C4-2B (cell line): ENCODE measurements at regions not wholly inside any gene's neighbourhood (a gene's known extent, or its start where the extent isn't known, plus 50 kb on each side); places are given as distances from the start of the nearest gene placed in this dataset.

ENCODE experiments used
- ZFX ChIP-seq: fragments of 450-650 bp; IDR thresholded peaks from 2 replicates; pipeline ENCODE4 v1.6.1; 2017
- TF ChIP-seq, protein P1 (sequence below): fragments of 450-650 bp; conservative IDR thresholded peaks from 2 replicates; pipeline ENCODE4 v1.5.1; 2017; ENCODE audit warnings: mild to moderate bottlenecking

DNA sequence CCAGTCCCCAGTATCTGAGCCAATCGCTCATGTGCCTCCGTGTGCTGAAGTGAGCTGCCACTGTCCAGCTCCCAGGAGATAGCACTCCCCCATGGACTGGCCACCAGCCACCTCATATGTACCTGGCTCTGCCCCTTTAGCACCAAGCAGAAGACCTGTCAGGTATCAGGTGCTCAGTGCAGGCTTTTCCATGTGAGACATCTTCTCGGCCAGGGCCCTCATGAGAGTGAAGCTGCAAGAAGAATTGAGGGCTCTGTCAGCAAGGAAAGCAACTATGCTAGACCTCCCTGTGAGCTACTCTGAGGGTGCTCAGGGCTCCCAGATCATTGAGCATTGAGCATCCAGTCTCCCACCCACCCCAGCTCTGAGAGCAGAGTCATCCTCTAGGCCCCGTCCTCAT is 264.2 kb upstream of the ADAMTS16 start:
- TF ChIP-seq, protein P1, sequence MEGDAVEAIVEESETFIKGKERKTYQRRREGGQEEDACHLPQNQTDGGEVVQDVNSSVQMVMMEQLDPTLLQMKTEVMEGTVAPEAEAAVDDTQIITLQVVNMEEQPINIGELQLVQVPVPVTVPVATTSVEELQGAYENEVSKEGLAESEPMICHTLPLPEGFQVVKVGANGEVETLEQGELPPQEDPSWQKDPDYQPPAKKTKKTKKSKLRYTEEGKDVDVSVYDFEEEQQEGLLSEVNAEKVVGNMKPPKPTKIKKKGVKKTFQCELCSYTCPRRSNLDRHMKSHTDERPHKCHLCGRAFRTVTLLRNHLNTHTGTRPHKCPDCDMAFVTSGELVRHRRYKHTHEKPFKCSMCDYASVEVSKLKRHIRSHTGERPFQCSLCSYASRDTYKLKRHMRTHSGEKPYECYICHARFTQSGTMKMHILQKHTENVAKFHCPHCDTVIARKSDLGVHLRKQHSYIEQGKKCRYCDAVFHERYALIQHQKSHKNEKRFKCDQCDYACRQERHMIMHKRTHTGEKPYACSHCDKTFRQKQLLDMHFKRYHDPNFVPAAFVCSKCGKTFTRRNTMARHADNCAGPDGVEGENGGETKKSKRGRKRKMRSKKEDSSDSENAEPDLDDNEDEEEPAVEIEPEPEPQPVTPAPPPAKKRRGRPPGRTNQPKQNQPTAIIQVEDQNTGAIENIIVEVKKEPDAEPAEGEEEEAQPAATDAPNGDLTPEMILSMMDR, result no peak
- no peak for TF ChIP-seq ZFX
